ENCODE measurements at regions not wholly inside any gene's neighbourhood (a gene's known extent, or its start where the extent isn't known, plus 50 kb on each side); places are given as distances from the start of the nearest gene placed in this dataset.

GRCh38 chr11:38131535-38131934 is 1533.5 kb upstream of the RAG2 start (continued):
- TF ChIP-seq ZNF687 (IDR thresholded peaks at IDR 0.05) (no peak), ZBTB4 (CRISPR knock-in tag; IDR thresholded peaks at IDR 0.05) (no peak)

GRCh38 chr11:38130976-38131375 is 1532.9 kb upstream of the RAG2 start:
- H2AFZ ChIP-seq (ENCODE audit: control insufficient read depth, low read depth, low read length): no peak overlapping the region
- ChIA-PET SMC1A (ENCODE audit: uncharacterized antibody, unreplicated experiment) (no interaction called here), RAD21 (ENCODE audit: unreplicated experiment) (no interaction called here), CTCF (interaction anchor here (0.5 kb wide), 1 partner anchor 661 kb away, joined by 5 read pairs; no protein-coding TSS in a partner anchor), POLR2A (no interaction called here)
- no peak overlapping the region for H3K27ac ChIP-seq (ENCODE audit: control insufficient read depth, insufficient read depth)
- no peak overlapping the region for H3K4me3 ChIP-seq
- DNase-seq (ENCODE audit: low read depth, low spot score): no peak
- no peaks in the 10 kb centered on the region for H3K79me2 ChIP-seq (ENCODE audit: control insufficient read depth, insufficient read depth, low read length)
- FAIRE-seq: no peak
- H3K4me1 ChIP-seq (ENCODE audit: control insufficient read depth, insufficient read depth, low read length): no peaks in the 10 kb centered on the region
- ATAC-seq: no peak
- H3K36me3 ChIP-seq (ENCODE audit: control insufficient read depth in 2 of 2, insufficient read depth in 2 of 2, low read length in 1 of 2): no peaks in the 10 kb centered on the region
- H3K9me3 ChIP-seq (replicated peaks; ENCODE audit: control insufficient read depth, insufficient read depth, low read length): no peaks in the 10 kb centered on the region
- no peaks in the 10 kb centered on the region for H4K20me1 ChIP-seq (ENCODE audit: control insufficient read depth, insufficient read depth)
- H3K27me3 ChIP-seq (replicated peaks in 1 of 2; ENCODE audit: control insufficient read depth in 2 of 2, insufficient read depth in 2 of 2, low read length in 1 of 2): no peaks in the 10 kb centered on the region
- no TSS peak for BruUV-seq (replicated peaks)
- in situ Hi-C loops (cut with MboI) (no loop called here), intact Hi-C loops (cut with micrococcal nuclease; ENCODE audit: unreplicated experiment) (no loop called here)
- no peak overlapping the region for H3K9ac ChIP-seq (ENCODE audit: control insufficient read depth, insufficient read depth, low read length)
- WGBS (ENCODE audit: insufficient coverage, insufficient replicate concordance, low lambda C conversion rate, missing lambda C conversion rate): 9% methylated on average over 3 of the region's 3 CpGs
- H3K4me2 ChIP-seq (ENCODE audit: control insufficient read depth, insufficient read depth): no peak overlapping the region
- TF ChIP-seq FOXM1 (IDR thresholded peaks at IDR 0.05; ENCODE audit: low read depth, low read length) (no peak), RAD21 (IDR thresholded peaks at IDR 0.05; ENCODE audit: insufficient read depth, low read depth, low read length) (no peak), ATF7 (IDR thresholded peaks at IDR 0.05; ENCODE audit: low read depth) (no peak), HSF1 (IDR thresholded peaks at IDR 0.05; ENCODE audit: low read depth, low read length) (no peak), NBN (IDR thresholded peaks at IDR 0.05) (no peak), MYB (IDR thresholded peaks at IDR 0.05; ENCODE audit: borderline replicate concordance, low read depth, low read length) (no peak), RBBP5 (conservative IDR thresholded peaks at IDR 0.05) (no peak), SUZ12 (IDR thresholded peaks at IDR 0.05; ENCODE audit: unreplicated experiment) (no peak), USF1 (IDR thresholded peaks at IDR 0.05; ENCODE audit: borderline replicate concordance, extremely low read length, insufficient read depth, low read depth, low read length) (no peak), PAX5 (IDR thresholded peaks at IDR 0.05; ENCODE audit: borderline replicate concordance, low read depth, low read length) (no peak), ASH2L (IDR thresholded peaks at IDR 0.05; ENCODE audit: borderline replicate concordance, low read depth) (no peak), YY1 (IDR thresholded peaks at IDR 0.05; ENCODE audit: low read depth, low read length) (no peak)

Measured in GM12878 (cell line).